Neural cell (in vitro differentiated cells): ENCODE measurements at regions not wholly inside any gene's neighbourhood (a gene's known extent, or its start where the extent isn't known, plus 50 kb on each side); places are given as distances from the start of the nearest gene placed in this dataset.

Experiments
- H2AFZ ChIP-seq: fragments of 200-600, 300-800 bp; sonication (generic), shearing (Covaris generic); 2 replicates; pipeline ENCODE4 v1.6.0; 2014; ENCODE audit warnings: low read depth, mild to moderate bottlenecking, antibody characterized with exemption, low read length, moderate library complexity
- H3F3A ChIP-seq: fragments of 200-600 bp; shearing (Covaris generic); 2 replicates; pipeline ENCODE4 v1.6.1; 2016; ENCODE audit warnings: mild to moderate bottlenecking, moderate library complexity, mixed read lengths, antibody characterized with exemption, low read length; ENCODE audit not compliant: insufficient read depth, poor library complexity, severe bottlenecking
- H3K27ac ChIP-seq: fragments of 200-600, 300-800 bp; sonication (generic), shearing (Covaris generic); 2 replicates; pipeline ENCODE4 v1.5.1; 2014; ENCODE audit warnings: mild to moderate bottlenecking, low read length, moderate library complexity
- H3K27me3 ChIP-seq: fragments of 300-800, 200-600 bp; sonication (generic), shearing (Covaris generic); 2 replicates; pipeline ENCODE4 v1.6.0; 2014; ENCODE audit warnings: mild to moderate bottlenecking, low read depth, low read length, moderate library complexity; ENCODE audit not compliant: insufficient read depth
- H3K36me3 ChIP-seq: fragments of 300-800, 200-600 bp; sonication (generic), shearing (Covaris generic); 2 replicates; pipeline ENCODE4 v1.5.1; 2014; ENCODE audit warnings: mild to moderate bottlenecking, antibody characterized with exemption, low read length, moderate library complexity; ENCODE audit not compliant: insufficient read depth
- H3K4me2 ChIP-seq: fragments of 300-800, 200-600 bp; sonication (generic), shearing (Covaris generic); 2 replicates; pipeline ENCODE4 v1.6.0; 2014; ENCODE audit warnings: mild to moderate bottlenecking, low read length
- H3K4me3 ChIP-seq: fragments of 300-800, 200-600 bp; sonication (generic), shearing (Covaris generic); 2 replicates; pipeline ENCODE4 v1.5.1; 2014; ENCODE audit warnings: mild to moderate bottlenecking, low read length, moderate library complexity
- H3K79me2 ChIP-seq: fragments of 200-600 bp; shearing (Covaris generic); replicated peaks from 2 replicates; pipeline ENCODE4 v1.6.0; 2014; ENCODE audit warnings: mild to moderate bottlenecking, low read length, moderate library complexity; ENCODE audit not compliant: insufficient read depth
- H3K9ac ChIP-seq: fragments of 300-800, 200-600 bp; sonication (generic), shearing (Covaris generic); 2 replicates; pipeline ENCODE4 v1.6.1; 2016; ENCODE audit warnings: mild to moderate bottlenecking, low read length, mixed read lengths
- H3K9me2 ChIP-seq: fragments of 200-600 bp; shearing (Covaris generic); 2 replicates; pipeline ENCODE4 v1.6.1; 2016; ENCODE audit warnings: mild to moderate bottlenecking, low read length, mixed read lengths; ENCODE audit not compliant: insufficient read depth
- H3K9me3 ChIP-seq: fragments of 200-600, 300-800 bp; sonication (generic), shearing (Covaris generic); 2 replicates; pipeline ENCODE4 v1.6.1; 2016; ENCODE audit warnings: mild to moderate bottlenecking, mixed run types, low read length, moderate library complexity, mixed read lengths
- H4K20me1 ChIP-seq: fragments of 200-600 bp; shearing (Covaris generic); 2 replicates; pipeline ENCODE4 v1.6.1; 2016; ENCODE audit warnings: mild to moderate bottlenecking, mixed run types; ENCODE audit not compliant: insufficient read depth
- EP300 ChIP-seq: fragments of 450-650 bp; conservative IDR thresholded peaks from 2 replicates; pipeline ENCODE4 v1.6.1; 2014; ENCODE audit warnings: antibody characterized with exemption, mild to moderate bottlenecking, moderate library complexity; ENCODE audit not compliant: poor library complexity, severe bottlenecking
- EZH2 ChIP-seq: fragments of 200-600, 300-800 bp; shearing (Covaris generic), sonication (generic); IDR thresholded peaks from 2 replicates; pipeline ENCODE4 v1.6.1; 2014; ENCODE audit warnings: antibody characterized with exemption, low read length, borderline replicate concordance, mild to moderate bottlenecking; ENCODE audit not compliant: insufficient read depth, poor library complexity, severe bottlenecking
- MXI1 ChIP-seq: fragments of 450-650 bp; conservative IDR thresholded peaks from 2 replicates; pipeline ENCODE4 v1.6.1; 2014; ENCODE audit warnings: antibody characterized with exemption, mild to moderate bottlenecking; ENCODE audit not compliant: poor library complexity, severe bottlenecking
- POLR2AphosphoS5 ChIP-seq: IDR thresholded peaks from 2 replicates; pipeline ENCODE4 v1.6.1; 2012
- RAD21 ChIP-seq: fragments of 450-650 bp; conservative IDR thresholded peaks from 2 replicates; pipeline ENCODE4 v1.6.1; 2014; ENCODE audit warnings: antibody characterized with exemption, mild to moderate bottlenecking, moderate library complexity
- SMC3 ChIP-seq: fragments of 450-650 bp; conservative IDR thresholded peaks from 2 replicates; pipeline ENCODE4 v1.6.1; 2014; ENCODE audit warnings: antibody characterized with exemption, mild to moderate bottlenecking, moderate library complexity; ENCODE audit not compliant: poor library complexity
- TAF1 ChIP-seq: IDR thresholded peaks from 2 replicates; pipeline ENCODE4 v1.6.1; 2012; ENCODE audit warnings: low read depth
- TF ChIP-seq, protein P1 (sequence below): fragments of 450-650 bp; IDR thresholded peaks from 2 replicates; pipeline ENCODE4 v1.5.1; 2014; ENCODE audit warnings: antibody characterized with exemption, mild to moderate bottlenecking, moderate library complexity; ENCODE audit not compliant: poor library complexity, severe bottlenecking
- TF ChIP-seq, protein P2 (sequence below): IDR thresholded peaks from 2 replicates; pipeline ENCODE4 v1.6.1; 2012; ENCODE audit warnings: borderline replicate concordance

DNA sequence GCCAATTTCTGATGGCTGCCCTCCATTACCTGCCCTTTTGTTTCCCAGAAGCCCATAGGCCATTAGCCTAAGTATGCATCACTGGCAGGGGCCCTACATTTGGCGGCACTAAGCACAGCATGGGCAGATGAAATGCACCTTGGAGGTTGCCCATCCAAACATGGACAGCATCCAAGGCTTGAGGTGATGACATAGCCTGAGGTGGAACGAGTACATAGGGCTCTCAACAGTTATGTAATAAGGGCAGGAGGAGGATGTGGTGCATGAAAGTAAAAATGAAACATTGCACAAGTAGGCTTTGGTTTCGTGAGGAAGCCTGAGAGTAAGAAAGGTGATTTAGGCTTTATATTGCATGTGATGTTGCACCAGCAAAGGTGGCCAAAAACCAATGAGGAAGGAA, 148.1 kb downstream of the FAM76B start:
- Histone ChIP-seq H3K27me3 (no peaks in the 10 kb centered on the region), H3K36me3 (no peaks in the 10 kb centered on the region), H3K4me2 (no peak overlapping the region), H3K9me2 (no peaks in the 10 kb centered on the region), H3F3A (no peaks in the 10 kb centered on the region), H3K79me2 (no peaks in the 10 kb centered on the region), H2AFZ (no peak overlapping the region), H3K9me3 (no peaks in the 10 kb centered on the region), H3K9ac (no peak overlapping the region), H4K20me1 (no peaks in the 10 kb centered on the region), H3K27ac (no peak overlapping the region), H3K4me3 (no peak overlapping the region)
- TF ChIP-seq MXI1: no peak
- TF ChIP-seq EZH2: no peak
- TF ChIP-seq, protein P1, sequence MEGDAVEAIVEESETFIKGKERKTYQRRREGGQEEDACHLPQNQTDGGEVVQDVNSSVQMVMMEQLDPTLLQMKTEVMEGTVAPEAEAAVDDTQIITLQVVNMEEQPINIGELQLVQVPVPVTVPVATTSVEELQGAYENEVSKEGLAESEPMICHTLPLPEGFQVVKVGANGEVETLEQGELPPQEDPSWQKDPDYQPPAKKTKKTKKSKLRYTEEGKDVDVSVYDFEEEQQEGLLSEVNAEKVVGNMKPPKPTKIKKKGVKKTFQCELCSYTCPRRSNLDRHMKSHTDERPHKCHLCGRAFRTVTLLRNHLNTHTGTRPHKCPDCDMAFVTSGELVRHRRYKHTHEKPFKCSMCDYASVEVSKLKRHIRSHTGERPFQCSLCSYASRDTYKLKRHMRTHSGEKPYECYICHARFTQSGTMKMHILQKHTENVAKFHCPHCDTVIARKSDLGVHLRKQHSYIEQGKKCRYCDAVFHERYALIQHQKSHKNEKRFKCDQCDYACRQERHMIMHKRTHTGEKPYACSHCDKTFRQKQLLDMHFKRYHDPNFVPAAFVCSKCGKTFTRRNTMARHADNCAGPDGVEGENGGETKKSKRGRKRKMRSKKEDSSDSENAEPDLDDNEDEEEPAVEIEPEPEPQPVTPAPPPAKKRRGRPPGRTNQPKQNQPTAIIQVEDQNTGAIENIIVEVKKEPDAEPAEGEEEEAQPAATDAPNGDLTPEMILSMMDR: no peak
- TF ChIP-seq EP300: no peak
- no peak for TF ChIP-seq SMC3
- no peak for TF ChIP-seq TAF1
- no peak for TF ChIP-seq POLR2AphosphoS5
- TF ChIP-seq, protein P2, sequence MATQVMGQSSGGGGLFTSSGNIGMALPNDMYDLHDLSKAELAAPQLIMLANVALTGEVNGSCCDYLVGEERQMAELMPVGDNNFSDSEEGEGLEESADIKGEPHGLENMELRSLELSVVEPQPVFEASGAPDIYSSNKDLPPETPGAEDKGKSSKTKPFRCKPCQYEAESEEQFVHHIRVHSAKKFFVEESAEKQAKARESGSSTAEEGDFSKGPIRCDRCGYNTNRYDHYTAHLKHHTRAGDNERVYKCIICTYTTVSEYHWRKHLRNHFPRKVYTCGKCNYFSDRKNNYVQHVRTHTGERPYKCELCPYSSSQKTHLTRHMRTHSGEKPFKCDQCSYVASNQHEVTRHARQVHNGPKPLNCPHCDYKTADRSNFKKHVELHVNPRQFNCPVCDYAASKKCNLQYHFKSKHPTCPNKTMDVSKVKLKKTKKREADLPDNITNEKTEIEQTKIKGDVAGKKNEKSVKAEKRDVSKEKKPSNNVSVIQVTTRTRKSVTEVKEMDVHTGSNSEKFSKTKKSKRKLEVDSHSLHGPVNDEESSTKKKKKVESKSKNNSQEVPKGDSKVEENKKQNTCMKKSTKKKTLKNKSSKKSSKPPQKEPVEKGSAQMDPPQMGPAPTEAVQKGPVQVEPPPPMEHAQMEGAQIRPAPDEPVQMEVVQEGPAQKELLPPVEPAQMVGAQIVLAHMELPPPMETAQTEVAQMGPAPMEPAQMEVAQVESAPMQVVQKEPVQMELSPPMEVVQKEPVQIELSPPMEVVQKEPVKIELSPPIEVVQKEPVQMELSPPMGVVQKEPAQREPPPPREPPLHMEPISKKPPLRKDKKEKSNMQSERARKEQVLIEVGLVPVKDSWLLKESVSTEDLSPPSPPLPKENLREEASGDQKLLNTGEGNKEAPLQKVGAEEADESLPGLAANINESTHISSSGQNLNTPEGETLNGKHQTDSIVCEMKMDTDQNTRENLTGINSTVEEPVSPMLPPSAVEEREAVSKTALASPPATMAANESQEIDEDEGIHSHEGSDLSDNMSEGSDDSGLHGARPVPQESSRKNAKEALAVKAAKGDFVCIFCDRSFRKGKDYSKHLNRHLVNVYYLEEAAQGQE: no peak
- no peak for TF ChIP-seq RAD21

DNA sequence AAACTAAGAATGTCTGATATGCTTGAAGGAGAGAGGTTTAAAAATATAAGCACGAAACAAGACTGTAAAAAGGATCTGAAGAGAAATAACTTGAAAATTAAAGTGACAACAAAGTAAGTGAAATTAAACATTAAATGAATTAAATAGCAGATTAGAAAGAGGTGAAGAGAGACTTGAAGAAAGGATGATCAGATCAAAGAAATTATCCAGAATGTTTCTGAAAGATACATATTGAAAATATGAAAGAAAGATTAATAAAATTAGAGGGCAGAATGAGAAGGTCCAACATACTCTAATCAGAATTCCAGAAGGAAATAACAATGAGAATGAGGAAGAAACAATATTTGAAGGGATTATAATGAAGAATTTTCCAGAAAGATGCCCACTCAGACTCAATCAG, 151.1 kb downstream of the FAM76B start:
- no peaks in the 10 kb centered on the region for H3K36me3 ChIP-seq
- no peak overlapping the region for H3K4me3 ChIP-seq
- no peaks in the 10 kb centered on the region for H3K27me3 ChIP-seq
- no peaks in the 10 kb centered on the region for H3K9me3 ChIP-seq
- no peaks in the 10 kb centered on the region for H3K79me2 ChIP-seq
- H2AFZ ChIP-seq: no peak overlapping the region
- no peaks in the 10 kb centered on the region for H4K20me1 ChIP-seq
- H3K27ac ChIP-seq: no peak overlapping the region
- no peak overlapping the region for H3K4me2 ChIP-seq
- H3K9me2 ChIP-seq: no peaks in the 10 kb centered on the region
- no peak overlapping the region for H3K9ac ChIP-seq
- TF ChIP-seq EZH2 (no peak), TAF1 (no peak), EP300 (no peak), POLR2AphosphoS5 (no peak), RAD21 (no peak), MXI1 (no peak), SMC3 (no peak)
- TF ChIP-seq, protein P1: no peak
- TF ChIP-seq, protein P2: no peak
- H3F3A ChIP-seq: no peaks in the 10 kb centered on the region
